SKM-1 (cell line): ENCODE measurements at regions not wholly inside any gene's neighbourhood (a gene's known extent, or its start where the extent isn't known, plus 50 kb on each side); places are given as distances from the start of the nearest gene placed in this dataset.

ENCODE experiments used
- DNase-seq: peaks from one replicate; lab custom pipeline; 2025; ENCODE audit not compliant: unreplicated experiment; lab: John Stamatoyannopoulos, UW

DNA sequence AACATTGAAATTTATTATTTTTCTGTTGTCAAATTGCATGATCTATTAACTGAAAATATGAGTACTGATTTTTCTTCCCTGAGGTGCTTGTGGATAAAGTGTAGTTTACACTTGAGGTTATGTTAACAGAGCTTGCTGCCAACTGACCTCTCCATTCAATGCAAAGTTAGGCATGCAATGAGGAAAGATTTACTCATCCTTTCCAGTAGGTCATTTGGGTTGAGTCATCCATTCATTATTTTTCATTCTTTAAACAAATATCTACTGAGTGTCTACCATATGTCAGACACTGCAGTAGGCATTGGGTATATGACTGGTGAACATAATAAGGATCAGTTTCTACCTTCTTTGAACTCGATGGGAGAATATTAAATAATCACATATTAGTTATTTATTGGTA, 604.1 kb downstream of the EDEM1 start:
- DNase-seq, result no peak

DNA sequence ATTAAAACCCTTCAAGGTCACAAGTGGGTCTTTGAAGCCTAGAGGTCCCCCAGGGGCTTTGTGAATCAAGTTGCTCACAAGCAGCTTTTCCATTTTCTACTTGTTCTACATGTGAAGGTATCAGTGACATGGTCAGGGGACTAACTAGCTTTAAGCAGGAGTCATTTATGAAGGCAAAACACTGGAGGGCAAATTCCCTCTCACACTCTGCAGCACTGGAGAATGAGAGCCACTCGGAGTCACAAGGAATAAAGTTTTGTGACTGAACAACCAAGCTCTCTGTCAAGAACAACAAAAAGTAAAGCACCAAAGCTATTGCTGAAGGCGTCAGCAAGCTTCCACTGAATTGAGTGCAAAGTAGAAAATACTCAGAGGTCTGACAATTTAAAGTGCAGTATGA, 609.0 kb downstream of the EDEM1 start:
- DNase-seq, result no peak

DNA sequence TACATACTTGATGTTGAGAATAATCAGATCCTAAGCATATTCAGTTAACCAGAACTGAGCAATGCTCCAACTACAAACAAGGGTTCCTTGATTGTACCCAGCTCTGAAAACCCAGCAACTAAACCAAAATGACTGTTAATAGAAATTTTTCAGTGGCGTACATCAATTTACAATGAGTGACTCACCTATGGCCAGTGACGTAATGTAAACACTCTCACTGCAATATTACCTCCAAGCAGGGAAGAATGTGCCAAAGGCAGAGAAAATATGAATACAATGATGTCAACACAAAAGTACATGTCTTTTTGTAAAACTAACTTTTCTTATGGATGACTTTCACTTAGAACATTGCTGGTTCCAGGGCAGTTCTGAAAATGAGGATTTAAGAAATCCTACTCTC, 611.3 kb downstream of the EDEM1 start:
- no peak for DNase-seq

DNA sequence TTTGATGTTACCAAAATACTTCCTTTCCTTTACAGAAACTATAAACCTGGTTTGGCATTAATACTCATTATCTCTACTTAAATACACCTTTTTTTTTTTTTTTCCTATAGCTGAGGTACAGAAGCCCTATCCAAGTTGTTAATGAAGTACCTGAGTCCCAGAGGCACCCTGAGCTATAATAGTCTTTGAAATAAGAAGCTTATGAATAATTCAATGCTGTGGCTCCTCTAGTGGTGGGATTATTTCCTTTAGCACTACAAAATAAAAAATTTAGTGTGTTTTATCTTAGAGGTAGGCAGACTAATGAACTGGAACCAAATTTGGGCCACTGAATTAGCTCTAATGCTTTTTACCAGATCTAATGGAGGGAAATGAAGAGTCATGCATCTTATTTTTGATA, 611.9 kb downstream of the EDEM1 start:
- no peak for DNase-seq

DNA sequence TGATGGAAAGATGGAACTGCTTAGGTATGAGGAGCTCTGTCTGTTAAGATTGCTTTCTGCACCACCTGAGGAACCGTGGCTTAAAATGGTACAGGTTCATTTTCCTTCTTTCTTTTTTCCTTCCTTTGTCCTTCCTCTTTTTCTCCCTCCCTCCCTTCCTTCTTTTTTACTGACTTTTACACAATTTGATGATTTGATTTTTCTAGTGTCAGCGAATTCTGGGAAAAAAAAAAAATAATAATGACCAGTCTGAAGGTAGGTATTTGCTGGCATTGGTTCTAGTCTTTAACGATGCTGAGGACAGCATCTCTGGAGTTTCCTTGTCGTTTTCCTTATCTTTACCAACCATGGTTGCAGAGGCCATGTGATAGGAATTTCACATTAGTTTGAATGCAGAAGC, 613.5 kb downstream of the EDEM1 start:
- no peak for DNase-seq

DNA sequence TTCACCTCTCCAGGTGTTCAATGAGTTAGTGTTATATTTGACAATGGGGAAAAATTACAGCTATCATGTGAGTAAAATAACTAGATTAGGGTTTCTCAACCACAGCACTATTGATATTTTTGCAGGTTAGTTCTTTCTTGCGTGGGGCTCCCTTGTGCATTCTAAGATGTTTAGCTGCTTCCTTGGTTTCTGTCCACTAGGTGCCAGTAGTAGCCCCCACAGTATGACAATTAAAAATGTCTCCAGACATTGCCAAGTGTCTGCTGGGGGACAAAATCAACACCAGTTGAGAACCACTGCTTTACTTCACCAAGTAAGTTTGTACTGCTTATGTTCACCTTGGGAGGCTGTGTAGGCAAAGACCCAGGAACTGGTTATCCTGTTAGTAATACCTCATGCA, 618.7 kb downstream of the EDEM1 start:
- no peak for DNase-seq

DNA sequence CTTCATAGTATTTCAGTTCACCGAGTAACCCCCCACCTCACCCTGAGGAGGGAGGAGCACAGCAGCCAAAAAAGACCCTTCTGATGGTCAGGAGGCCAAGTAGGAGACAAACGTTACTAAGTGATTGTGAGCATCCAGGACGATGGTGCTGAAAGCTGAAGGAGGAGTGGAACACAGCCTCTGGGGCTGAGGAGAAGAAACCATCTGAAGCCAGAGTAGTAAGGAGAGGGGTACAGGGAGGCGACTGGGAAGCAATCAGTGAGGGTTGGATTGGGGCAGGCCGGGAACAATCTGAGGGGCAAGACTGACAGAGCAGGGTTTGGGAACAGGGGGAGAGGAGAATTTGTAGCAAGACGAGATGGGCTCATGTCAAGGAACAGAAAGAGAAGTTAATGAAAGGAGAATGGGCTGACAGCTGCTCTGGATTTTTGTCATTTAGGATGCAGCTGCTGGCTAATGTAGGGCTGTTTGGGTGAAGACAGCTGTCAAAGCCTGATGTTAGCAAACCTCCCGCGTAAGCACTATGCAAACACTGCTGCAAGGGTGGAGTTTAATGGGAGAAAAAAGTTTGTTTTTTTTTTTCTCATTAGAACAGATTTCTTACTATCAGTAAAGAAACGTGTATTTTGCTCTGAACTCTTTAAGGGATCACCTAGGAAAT, 622.2 kb downstream of the EDEM1 start:
- no peak for DNase-seq

DNA sequence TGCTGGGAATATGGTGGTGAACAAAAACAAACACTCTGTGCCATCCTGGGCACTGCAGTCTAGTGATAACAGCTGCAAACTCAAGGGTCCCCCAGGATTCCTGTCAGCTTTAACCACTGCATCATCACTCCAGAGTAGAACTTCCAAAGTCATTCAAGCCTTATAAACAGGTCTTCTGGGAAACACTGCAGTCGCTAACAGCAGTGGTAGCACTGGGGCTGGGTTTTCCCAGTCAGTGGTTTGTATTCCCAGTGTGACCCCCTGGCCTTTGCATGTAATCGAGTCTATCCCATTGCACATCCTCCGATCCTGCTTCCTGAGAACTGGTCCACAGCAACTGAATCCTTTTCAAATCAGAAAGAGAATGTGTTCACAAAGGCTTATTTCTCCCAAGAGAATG, 623.5 kb downstream of the EDEM1 start:
- no peak for DNase-seq

DNA sequence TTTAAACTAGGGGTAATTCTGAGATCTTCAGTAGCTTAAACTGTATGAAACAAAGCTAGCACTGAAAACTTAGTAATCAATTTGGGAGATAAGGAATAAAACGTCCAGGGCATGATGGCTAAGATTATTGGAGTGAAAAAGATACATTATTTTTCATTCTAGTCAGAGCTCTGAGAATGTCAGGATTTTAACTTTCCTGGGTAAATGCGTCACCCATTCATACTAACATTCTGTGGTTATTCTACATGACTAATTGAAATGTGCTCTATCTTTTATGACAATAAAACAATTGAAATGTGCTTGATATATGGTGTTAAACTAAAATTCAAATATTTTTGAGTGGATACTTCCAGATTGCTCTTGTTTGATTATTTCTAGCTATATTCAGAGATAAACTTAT, 626.0 kb downstream of the EDEM1 start:
- no peak for DNase-seq

DNA sequence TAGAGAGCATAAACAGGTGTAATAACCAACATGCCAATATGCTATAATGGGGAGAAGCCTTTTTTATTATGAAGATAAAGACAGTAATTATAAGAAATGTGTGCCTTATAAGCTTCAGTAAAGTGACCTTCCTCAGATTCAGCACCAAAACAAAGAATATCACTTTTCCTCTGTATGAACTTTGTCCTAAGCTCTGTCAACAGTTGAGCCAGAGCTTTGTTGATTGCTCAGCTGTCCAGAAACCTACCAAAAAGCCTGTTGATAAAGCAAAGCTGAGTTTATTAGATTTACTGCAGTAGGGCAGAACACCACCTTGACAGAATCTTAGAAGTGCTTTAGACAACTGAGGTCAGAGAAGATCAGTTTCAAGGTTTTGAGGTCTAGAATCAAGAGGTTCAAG, 635.3 kb downstream of the EDEM1 start:
- DNase-seq, result no peak

DNA sequence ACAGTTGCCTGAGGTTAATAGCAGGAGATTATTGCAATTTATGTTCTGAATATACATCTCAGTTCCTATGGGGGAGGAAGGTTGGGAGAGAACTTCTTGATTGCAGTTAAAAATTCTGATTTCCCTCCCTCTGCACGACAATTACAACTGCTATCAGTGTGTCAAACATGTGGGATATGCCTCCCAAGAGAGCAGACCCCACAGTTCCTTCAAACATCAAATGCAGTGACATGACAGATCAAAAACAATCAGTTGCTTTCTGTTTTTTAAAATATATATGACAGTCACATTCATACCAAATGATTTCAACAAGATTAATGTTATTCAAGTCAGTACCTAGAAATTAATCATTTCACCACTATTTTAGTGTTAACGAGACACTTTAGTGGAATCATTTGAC, 639.0 kb downstream of the EDEM1 start:
- DNase-seq, result no peak

DNA sequence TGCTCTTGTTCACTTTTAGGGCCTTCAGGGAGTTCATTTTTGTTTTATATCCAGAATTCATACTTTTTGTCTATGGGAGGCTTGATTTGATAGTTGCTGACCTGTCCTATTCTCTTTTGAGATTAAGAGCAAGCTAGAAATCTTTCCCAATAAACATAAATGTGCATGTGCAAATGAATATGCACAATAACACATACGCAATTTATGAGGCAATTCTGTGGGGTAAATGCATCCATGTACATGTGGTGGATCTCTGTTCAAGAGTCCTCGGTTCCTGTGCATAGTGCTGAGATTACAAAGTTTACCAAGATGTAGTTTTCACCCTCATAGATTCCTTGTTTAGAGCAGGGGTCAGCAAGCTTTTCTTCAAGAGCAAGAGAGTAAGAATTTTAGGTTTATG, 640.7 kb downstream of the EDEM1 start:
- no peak for DNase-seq

DNA sequence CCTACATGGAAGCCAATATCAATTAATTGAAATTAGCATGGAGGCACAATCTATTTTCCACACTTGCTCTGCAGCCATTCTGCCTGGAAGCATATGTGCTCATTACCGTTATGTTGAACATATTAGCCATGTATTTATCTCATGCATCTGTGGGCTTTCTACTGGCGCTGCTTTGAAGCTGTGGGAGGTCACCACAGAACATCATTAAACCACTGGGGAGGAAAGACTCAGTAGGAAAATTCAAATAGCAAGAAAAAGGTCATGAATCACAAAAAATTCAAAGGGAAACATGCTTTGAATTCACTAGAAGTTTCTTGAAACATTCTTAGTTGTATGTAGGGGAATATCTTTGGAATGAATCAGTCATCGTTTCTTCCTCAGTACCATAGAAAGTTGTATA, 652.5 kb downstream of the EDEM1 start:
- no peak for DNase-seq

DNA sequence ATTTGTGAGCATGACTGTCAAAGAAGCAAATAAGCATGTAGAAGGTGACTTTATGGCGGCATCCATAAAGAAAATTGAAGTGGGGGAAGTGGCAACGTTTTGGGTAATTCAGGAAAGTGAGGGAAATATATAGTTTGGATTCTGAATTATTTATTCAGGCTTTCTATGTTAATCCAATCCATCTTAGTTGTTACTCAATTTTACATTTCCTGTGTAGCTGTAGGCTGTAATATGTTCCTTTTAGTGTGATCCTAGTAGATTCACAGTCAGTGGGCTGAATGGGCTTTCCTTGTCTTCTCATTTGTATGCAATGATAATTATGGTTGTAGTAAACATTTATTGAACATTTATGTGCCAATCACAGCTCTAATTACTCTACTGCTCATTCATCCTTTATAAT, 654.1 kb downstream of the EDEM1 start:
- no peak for DNase-seq

DNA sequence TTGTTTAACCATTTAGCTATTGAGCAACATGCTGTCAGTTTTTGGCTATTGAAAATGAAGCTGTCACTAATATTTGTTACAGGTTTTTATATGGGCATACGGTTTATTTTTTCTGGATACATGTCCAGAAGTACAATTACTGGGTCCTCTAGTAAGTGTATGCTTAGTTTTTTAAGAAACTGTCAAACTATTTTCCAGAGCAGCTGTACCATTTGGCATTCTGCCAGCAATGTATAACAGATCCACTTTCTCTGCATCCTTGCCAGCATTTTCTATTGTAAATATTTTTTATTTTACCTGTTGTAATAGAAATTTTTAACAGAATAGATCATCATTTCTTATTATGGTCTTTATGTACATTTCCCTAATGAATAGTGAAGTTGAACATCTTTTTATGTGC, 658.8 kb downstream of the EDEM1 start:
- DNase-seq, result no peak

DNA sequence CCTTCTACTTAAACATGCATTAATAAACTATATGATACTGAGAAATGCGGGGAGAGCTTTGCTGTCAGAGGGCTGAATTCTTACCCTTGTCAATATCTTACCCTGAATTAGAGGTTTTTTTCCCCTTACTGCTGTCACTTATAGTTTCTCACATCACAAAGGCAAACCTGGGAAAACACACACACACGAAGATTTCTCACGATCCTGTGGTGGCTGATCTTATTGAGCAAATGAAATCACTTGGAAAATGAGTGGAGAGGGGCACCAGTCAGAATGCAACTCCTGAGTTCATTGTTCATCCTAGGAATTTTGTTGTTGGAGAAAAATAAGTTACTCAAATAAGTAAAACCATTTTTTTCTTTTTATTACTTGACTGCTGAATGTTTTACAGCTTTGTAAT, 673.6 kb downstream of the EDEM1 start:
- DNase-seq, result no peak

DNA sequence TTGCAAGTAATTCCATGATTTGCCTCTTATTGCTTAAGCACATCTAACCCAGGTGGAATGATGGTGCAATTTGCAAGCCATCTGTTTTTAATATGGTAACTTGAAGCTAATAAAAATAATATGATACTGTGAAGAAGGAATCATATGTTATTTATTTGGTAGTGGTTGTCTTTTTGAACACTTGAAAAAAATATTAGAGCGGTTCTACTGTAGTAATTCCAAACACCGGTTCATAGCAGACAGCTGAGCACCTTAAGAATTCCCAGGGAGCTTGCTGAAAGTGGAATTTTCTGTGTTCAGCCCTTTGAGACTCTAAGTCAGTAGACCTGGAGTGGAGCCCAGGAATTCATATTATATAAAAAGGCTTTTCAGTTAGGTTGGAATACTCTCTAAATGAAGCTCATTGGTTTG, 687.4 kb downstream of the EDEM1 start:
- DNase-seq, result no peak

DNA sequence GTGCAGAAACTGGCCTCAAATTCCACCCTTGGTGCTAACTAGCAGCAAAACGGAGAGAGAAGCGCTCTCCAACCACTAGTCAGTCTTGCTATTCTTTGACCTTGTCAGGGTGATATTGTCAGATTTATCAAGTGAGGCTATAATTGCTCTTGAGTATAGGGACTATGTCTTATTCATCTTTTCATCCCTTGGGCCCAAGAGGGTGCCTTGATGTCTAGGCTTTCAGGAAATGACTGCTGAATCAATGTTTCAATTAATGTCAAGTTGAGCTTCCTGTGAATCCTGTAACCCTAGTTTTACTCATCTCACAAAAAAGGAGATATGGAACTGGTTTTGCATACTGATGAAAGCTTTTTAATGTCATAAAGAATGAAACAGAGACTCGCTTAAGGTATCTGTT, 701.3 kb downstream of the EDEM1 start:
- no peak for DNase-seq

DNA sequence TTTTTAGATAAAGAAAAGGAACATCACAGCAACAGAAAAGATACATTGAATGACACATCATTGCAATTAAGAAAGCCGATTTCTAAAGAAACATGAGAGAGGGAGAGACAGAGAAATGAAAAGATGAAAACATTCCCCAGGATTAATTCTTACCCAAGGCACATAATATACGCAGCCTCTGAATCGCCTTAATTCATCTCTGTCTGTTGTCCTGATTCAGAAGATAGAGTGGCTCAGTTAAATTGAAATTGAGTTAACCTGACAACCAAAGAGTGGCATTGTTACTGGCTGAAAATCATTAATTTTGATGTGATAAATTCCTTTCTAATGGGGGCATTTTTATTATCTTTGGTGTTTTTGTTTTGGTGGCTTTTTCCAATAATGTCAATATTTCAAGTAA, 701.9 kb downstream of the EDEM1 start:
- DNase-seq, result no peak

DNA sequence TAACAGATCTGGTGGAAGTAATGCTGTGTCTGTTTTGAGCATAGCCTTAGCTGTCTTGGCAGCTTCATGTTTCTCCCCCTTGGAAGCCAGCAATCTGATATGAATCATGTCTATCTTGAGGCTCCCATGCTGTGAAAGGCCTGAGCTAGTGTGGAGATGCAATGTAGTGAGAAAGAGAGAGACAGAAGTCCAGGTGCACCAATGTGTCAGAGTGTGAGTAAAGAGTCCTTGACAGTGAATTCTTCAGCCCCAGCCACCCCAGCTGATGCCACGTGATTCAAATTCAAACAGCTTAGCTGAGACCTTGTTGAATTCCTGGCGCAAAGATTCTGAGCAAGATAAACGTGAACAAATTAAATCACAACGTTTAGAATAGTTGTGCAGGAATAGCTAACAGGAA, 704.2 kb downstream of the EDEM1 start:
- no peak for DNase-seq

DNA sequence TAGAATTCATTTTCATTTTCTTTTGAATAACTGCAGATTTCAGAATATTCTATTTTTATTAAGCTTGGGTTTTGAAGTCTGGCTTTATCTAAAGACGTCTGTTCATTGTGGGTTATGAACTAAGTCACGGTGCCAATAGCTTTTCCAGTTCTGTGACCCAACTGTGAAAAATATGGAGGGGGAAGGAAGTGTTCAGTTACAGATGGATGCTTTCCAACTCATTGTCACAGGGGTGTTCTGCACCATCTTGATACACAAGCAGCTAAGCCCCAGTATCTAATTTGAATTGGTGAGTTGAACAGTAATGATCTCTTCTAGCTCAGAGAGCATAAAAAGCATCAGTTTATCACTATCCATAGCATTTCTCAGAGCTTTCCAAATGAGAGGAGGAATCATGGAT, 710.6 kb downstream of the EDEM1 start:
- DNase-seq, result no peak

DNA sequence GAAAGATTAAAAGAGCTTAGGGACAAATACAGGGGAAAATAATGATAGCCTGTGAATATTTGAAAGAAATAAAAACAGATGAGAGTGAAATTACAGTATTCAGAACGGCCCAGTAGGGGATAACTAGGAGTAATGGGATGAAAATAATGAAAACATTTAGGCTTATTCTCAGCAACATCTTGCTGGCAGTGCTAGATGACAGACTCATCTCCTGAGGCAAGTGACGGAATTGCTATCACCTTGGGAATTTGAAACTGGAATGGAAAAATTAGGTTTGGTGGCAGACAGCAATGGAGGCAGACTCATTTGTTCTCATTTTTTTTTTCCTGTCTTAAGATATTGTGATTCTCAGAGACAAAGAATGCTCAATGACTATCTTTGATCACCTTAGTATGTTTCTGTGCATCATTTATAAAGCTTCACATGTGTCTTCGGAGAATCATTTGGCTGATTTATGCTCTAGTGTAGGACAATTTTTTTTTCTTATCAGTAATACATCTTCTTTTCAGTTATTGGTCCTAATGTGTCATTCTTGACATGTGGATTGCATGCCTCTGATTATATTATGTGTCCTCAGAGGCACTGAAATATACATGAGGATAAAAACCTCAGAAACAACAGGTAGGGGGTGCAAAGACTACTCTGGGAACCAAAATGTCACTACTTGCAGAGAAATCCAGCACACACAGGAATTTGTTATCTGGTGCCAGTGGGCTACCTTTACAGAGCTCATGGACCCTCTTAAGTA, 711.7 kb downstream of the EDEM1 start:
- no peak for DNase-seq

DNA sequence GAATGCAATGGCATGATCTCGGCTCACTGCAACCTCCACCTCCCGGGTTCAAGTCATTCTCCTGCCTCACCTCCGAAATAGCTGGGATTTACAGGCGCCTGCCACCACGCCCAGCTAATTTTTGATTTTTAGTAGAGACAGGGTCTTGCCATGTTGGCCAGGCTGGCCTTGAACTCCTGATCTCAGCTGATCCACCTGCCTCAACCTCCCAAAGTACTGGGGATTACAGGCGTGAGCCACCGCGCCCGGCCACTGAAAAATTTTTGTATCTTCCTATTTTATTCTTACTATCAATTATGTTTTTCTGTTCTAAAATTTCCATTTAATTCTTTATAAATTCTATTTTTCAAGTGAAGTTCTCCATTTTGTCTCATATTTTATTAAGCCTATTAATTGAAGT, 730.4 kb downstream of the EDEM1 start:
- DNase-seq, result no peak
